ENCODE measurements at regions not wholly inside any gene's neighbourhood (a gene's known extent, or its start where the extent isn't known, plus 50 kb on each side); places are given as distances from the start of the nearest gene placed in this dataset.

- TF ChIP-seq CTCF (IDR thresholded peaks at IDR 0.05; ENCODE audit: low read depth, low read length) = no peak
- TF ChIP-seq POLR2A (IDR thresholded peaks at IDR 0.05; ENCODE audit: extremely low read depth, insufficient read length) = no peak
- no peak for TF ChIP-seq MYC (IDR thresholded peaks at IDR 0.05; ENCODE audit: low read depth, low read length)
- TF ChIP-seq, protein P1, sequence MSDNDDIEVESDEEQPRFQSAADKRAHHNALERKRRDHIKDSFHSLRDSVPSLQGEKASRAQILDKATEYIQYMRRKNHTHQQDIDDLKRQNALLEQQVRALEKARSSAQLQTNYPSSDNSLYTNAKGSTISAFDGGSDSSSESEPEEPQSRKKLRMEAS (IDR thresholded peaks at IDR 0.05; ENCODE audit: low read depth, low read length) = no peak
Observed at GRCh38 chr12:3420693-3421092, 70.3 kb upstream of the PRMT8 start.

Data from NB4 (cell line).